Mesendoderm (in vitro differentiated cells): ENCODE measurements at regions not wholly inside any gene's neighbourhood (a gene's known extent, or its start where the extent isn't known, plus 50 kb on each side); places are given as distances from the start of the nearest gene placed in this dataset.

Experiments used
- DNase-seq: peaks from one replicate; pipeline ENCODE4 v3.0.0; 2013
- H2AK5ac ChIP-seq: 2 replicates; pipeline ENCODE4 v1.6.1; 2013; ENCODE audit warnings: low read length, inconsistent platforms
- H2BK120ac ChIP-seq: 2 replicates; pipeline ENCODE4 v1.6.1; 2013; ENCODE audit warnings: low read depth, mild to moderate bottlenecking, low read length, moderate library complexity, mixed read lengths
- H2BK15ac ChIP-seq: replicated peaks from 2 replicates; pipeline ENCODE4 v1.6.1; 2013; ENCODE audit warnings: low read depth, mild to moderate bottlenecking, moderate library complexity
- H2BK5ac ChIP-seq: 2 replicates; pipeline ENCODE4 v1.6.1; 2013; ENCODE audit warnings: low read length, inconsistent platforms
- H3K18ac ChIP-seq: 2 replicates; pipeline ENCODE4 v1.6.1; 2013; ENCODE audit warnings: mild to moderate bottlenecking, low read length, mixed read lengths
- H3K23ac ChIP-seq: one replicate; pipeline ENCODE4 v1.6.1; 2013; ENCODE audit warnings: low read length
- H3K27ac ChIP-seq: 2 replicates; pipeline ENCODE4 v1.5.1; 2013; ENCODE audit warnings: low read depth, mild to moderate bottlenecking, inconsistent platforms, low read length, moderate library complexity
- H3K27me3 ChIP-seq: 2 replicates; pipeline ENCODE4 v1.6.1; 2013; ENCODE audit warnings: low read length, control low read depth, mild to moderate bottlenecking, inconsistent platforms; ENCODE audit not compliant: insufficient read depth, poor library complexity
- H3K36me3 ChIP-seq: 2 replicates; pipeline ENCODE4 v1.6.1; 2013; ENCODE audit warnings: low read length, inconsistent platforms; ENCODE audit not compliant: control insufficient read depth, insufficient read depth
- H3K4ac ChIP-seq: one replicate; pipeline ENCODE4 v1.6.1; 2013; ENCODE audit warnings: low read depth, mild to moderate bottlenecking, low read length, moderate library complexity
- H3K4me1 ChIP-seq: 2 replicates; pipeline ENCODE4 v1.6.1; 2013; ENCODE audit warnings: low read depth, low read length, inconsistent platforms; ENCODE audit not compliant: control insufficient read depth
- H3K4me2 ChIP-seq: 2 replicates; pipeline ENCODE4 v1.6.1; 2013; ENCODE audit warnings: low read length
- H3K4me3 ChIP-seq: 2 replicates; pipeline ENCODE4 v1.5.1; 2013; ENCODE audit warnings: mild to moderate bottlenecking, low read length
- H3K56ac ChIP-seq: one replicate; pipeline ENCODE4 v1.6.1; 2013; ENCODE audit warnings: low read length
- H3K79me1 ChIP-seq: 2 replicates; pipeline ENCODE4 v1.6.1; 2013; ENCODE audit warnings: low read length, inconsistent platforms
- H3K79me2 ChIP-seq: 2 replicates; pipeline ENCODE4 v1.6.1; 2013; ENCODE audit warnings: mild to moderate bottlenecking, low read length; ENCODE audit not compliant: control insufficient read depth, insufficient read depth
- H3K9ac ChIP-seq: 2 replicates; pipeline ENCODE4 v1.6.1; 2013; ENCODE audit warnings: low read length, inconsistent platforms
- H4K5ac ChIP-seq: one replicate; pipeline ENCODE4 v1.6.1; 2013; ENCODE audit warnings: low read length
- H4K8ac ChIP-seq: one replicate; pipeline ENCODE4 v1.6.1; 2013; ENCODE audit warnings: low read depth, mild to moderate bottlenecking, control low read depth, low read length, moderate library complexity
- WGBS: extraction: QIAGEN DNeasy Blood & Tissue Kit; methylation state at CpG from one replicate; pipeline ENCODE4 v1.1.7; 2013; ENCODE audit warnings: low lambda C conversion rate, missing lambda C conversion rate; ENCODE audit not compliant: insufficient coverage; ENCODE audit errors: extremely low coverage; 5-methylcytosine and 5-hydroxymethylcytosine counted together

DNA sequence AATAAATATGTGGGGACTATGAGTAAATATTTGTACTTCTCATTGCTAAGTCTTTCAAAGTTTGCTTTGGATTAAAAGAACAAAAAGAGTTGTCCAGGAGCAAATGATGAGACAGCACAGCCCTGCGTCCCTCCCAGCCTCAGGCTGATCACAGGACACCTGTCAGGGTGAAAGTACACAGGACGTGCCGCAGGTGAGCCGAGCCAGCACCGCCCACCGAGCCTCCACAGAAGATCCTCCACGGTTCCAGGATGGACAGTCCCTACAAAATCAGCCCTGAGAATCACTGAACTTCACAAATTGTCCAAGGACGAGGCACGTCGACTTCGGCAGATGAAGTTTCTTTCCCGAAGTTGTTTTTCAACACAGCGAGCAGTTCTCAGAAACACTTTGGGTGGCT lies 661.5 kb downstream of the BRD1 start:
- no peak overlapping the region for H3K9ac ChIP-seq
- H3K4me2 ChIP-seq = no peak overlapping the region
- no peaks in the 10 kb centered on the region for H3K79me2 ChIP-seq
- H2AK5ac ChIP-seq = no peak overlapping the region
- H3K4me1 ChIP-seq = no peaks in the 10 kb centered on the region
- H3K4ac ChIP-seq = no peak overlapping the region
- H3K27ac ChIP-seq = no peak overlapping the region
- no peak overlapping the region for H2BK5ac ChIP-seq
- no peak overlapping the region for H3K56ac ChIP-seq
- no peaks in the 10 kb centered on the region for H3K27me3 ChIP-seq
- H4K5ac ChIP-seq = no peak overlapping the region
- H2BK15ac ChIP-seq = no peak overlapping the region
- H4K8ac ChIP-seq = no peak overlapping the region
- no peak overlapping the region for H2BK120ac ChIP-seq
- no peak for DNase-seq
- no peaks in the 10 kb centered on the region for H3K36me3 ChIP-seq
- H3K18ac ChIP-seq = no peak overlapping the region
- no peaks in the 10 kb centered on the region for H3K79me1 ChIP-seq
- H3K4me3 ChIP-seq = no peak overlapping the region
- no peak overlapping the region for H3K23ac ChIP-seq
- no CpG with 5 or more reads among the region's 13 CpGs for WGBS

- no peak overlapping the region for H3K9ac ChIP-seq
- H3K23ac ChIP-seq = no peak overlapping the region
- H4K8ac ChIP-seq = no peak overlapping the region
- no peak overlapping the region for H3K4ac ChIP-seq
- no CpG with 5 or more reads among the region's 14 CpGs for WGBS
- H3K18ac ChIP-seq = no peak overlapping the region
- no peak overlapping the region for H3K4me2 ChIP-seq
- H3K56ac ChIP-seq = peak overlapping the region; percentile 25
- DNase-seq = no peak
- no peaks in the 10 kb centered on the region for H3K79me1 ChIP-seq
- no peaks in the 10 kb centered on the region for H3K36me3 ChIP-seq
- no peak overlapping the region for H3K4me3 ChIP-seq
- H3K27me3 ChIP-seq = no peaks in the 10 kb centered on the region
- no peaks in the 10 kb centered on the region for H3K79me2 ChIP-seq
- no peak overlapping the region for H2BK120ac ChIP-seq
- no peak overlapping the region for H4K5ac ChIP-seq
- no peaks in the 10 kb centered on the region for H3K4me1 ChIP-seq
- no peak overlapping the region for H2BK15ac ChIP-seq
- H3K27ac ChIP-seq = no peak overlapping the region
- H2BK5ac ChIP-seq = no peak overlapping the region
- H2AK5ac ChIP-seq = no peak overlapping the region
These were observed 662.8 kb downstream of the BRD1 start for GRCh38 chr22:49164773-49165320.

GRCh38 chr22:49163960-49164690 lies 663.5 kb downstream of the BRD1 start:
- H3K18ac ChIP-seq = no peak overlapping the region
- no peaks in the 10 kb centered on the region for H3K4me1 ChIP-seq
- H3K79me2 ChIP-seq = no peaks in the 10 kb centered on the region

DNA sequence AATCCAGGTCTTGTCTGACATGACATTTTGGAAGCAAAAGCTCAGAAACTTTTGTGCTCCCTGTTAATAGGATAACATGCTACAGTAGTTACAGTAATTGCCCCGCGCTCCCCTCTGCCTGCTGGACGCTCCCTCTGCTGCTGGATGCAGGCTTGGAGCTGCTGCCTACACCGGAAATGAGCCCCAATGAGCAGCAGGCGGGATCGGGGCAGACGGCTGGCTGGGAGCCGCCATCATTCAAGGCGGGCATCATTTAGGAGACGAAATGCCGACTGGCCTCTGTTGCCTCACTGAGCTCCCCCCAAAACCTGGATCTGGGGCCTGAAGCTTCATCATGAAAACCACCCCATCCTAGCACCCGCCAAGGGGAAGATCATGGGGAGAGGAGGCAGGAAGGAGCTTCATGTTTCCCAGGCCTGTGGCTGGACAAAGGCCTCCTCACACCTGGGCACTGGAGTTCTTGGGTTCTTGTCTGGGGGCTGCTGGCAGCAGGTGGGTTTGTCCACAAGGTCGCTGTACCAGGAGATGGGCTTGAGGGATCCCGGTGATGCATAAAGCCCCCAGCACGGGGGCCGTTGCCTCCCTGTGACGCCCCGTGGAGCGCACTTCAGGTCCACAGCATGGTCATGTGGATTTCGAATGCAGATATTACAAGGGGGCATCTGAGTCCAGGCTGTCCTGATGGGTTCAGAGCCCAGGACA lies 664.3 kb downstream of the BRD1 start:
- no peak overlapping the region for H2BK120ac ChIP-seq
- H3K23ac ChIP-seq = no peak overlapping the region
- no peaks in the 10 kb centered on the region for H3K79me1 ChIP-seq
- no CpG with 5 or more reads among the region's 20 CpGs for WGBS
- H3K56ac ChIP-seq = no peak overlapping the region
- H3K4me2 ChIP-seq = no peak overlapping the region
- H3K27ac ChIP-seq = no peak overlapping the region
- no peak overlapping the region for H2BK15ac ChIP-seq
- no peaks in the 10 kb centered on the region for H3K79me2 ChIP-seq
- H3K18ac ChIP-seq = no peak overlapping the region
- no peak for DNase-seq
- H4K5ac ChIP-seq = no peak overlapping the region
- H3K4me3 ChIP-seq = no peak overlapping the region
- no peak overlapping the region for H3K9ac ChIP-seq
- H3K27me3 ChIP-seq = no peaks in the 10 kb centered on the region
- no peak overlapping the region for H3K4ac ChIP-seq
- no peaks in the 10 kb centered on the region for H3K36me3 ChIP-seq
- H4K8ac ChIP-seq = no peak overlapping the region
- H2BK5ac ChIP-seq = no peak overlapping the region
- H3K4me1 ChIP-seq = no peaks in the 10 kb centered on the region
- no peak overlapping the region for H2AK5ac ChIP-seq

More at GRCh38 chr22:49163960-49164690, 663.5 kb downstream of the BRD1 start:
- Histone ChIP-seq H3K4me3 (no peak overlapping the region), H3K23ac (no peak overlapping the region), H3K36me3 (no peaks in the 10 kb centered on the region), H3K27ac (no peak overlapping the region), H4K8ac (no peak overlapping the region), H2BK5ac (no peak overlapping the region), H2BK15ac (no peak overlapping the region), H3K4ac (no peak overlapping the region), H4K5ac (no peak overlapping the region), H3K4me2 (no peak overlapping the region), H3K79me1 (no peaks in the 10 kb centered on the region), H3K9ac (no peak overlapping the region), H3K27me3 (no peaks in the 10 kb centered on the region), H3K56ac (peak overlapping the region; percentile 15), H2BK120ac (no peak overlapping the region), H2AK5ac (no peak overlapping the region)
- WGBS = no CpG with 5 or more reads among the region's 25 CpGs
- no peak for DNase-seq

- H3K23ac ChIP-seq = no peak overlapping the region
- no peaks in the 10 kb centered on the region for H3K27me3 ChIP-seq
- H4K5ac ChIP-seq = no peak overlapping the region
- H3K4me2 ChIP-seq = no peak overlapping the region
- H3K4me3 ChIP-seq = no peak overlapping the region
- H3K4ac ChIP-seq = no peak overlapping the region
- no peak overlapping the region for H2AK5ac ChIP-seq
- no CpG with 5 or more reads among the region's 16 CpGs for WGBS
- H3K79me1 ChIP-seq = no peaks in the 10 kb centered on the region
- H2BK120ac ChIP-seq = no peak overlapping the region
- DNase-seq = no peak
- no peak overlapping the region for H3K27ac ChIP-seq
- H2BK15ac ChIP-seq = no peak overlapping the region
- H4K8ac ChIP-seq = no peak overlapping the region
- no peak overlapping the region for H2BK5ac ChIP-seq
- H3K4me1 ChIP-seq = no peaks in the 10 kb centered on the region
- no peaks in the 10 kb centered on the region for H3K79me2 ChIP-seq
- no peak overlapping the region for H3K56ac ChIP-seq
- no peak overlapping the region for H3K9ac ChIP-seq
- no peak overlapping the region for H3K18ac ChIP-seq
- no peaks in the 10 kb centered on the region for H3K36me3 ChIP-seq
These were observed 664.8 kb downstream of the BRD1 start for GRCh38 chr22:49162841-49163240.
